ENCODE measurements at regions not wholly inside any gene's neighbourhood (a gene's known extent, or its start where the extent isn't known, plus 50 kb on each side); places are given as distances from the start of the nearest gene placed in this dataset.

DNA sequence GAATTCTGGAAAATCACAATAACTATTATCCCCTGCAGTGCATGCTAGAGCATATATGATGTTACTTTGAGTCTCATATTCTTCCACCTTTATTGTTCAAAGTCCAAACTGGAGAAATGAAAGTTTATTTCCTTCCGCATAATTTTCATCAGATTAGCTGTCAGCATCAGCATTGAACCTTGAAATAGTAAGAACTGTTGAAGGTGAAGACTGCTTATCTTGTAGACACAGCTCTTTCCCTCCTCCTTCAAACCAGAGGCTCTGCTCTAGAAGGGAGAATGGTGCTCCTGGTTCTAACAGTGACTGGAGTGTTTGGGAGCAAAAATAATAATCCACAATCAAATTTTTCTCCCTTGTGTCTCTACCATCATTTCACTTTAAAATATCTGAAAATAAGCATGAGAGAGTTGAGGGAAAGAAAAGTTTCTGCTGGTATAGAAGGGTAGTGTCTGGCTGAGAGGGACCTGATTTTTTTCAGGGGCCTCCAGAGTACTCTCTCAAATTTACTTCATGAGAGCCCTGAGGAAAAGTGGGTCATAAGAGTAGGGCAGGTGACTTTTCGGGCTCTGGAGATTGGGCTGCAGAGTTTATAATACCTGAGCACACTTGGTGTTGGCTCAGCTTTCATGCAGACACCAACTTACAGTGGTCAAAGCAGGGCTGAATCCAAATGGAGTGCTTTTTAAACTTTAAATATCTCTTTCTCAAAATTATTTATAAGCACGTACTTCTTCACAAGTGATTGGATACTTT is 170.4 kb downstream of the ZDHHC21 start (continued):
- TF ChIP-seq, protein P1, sequence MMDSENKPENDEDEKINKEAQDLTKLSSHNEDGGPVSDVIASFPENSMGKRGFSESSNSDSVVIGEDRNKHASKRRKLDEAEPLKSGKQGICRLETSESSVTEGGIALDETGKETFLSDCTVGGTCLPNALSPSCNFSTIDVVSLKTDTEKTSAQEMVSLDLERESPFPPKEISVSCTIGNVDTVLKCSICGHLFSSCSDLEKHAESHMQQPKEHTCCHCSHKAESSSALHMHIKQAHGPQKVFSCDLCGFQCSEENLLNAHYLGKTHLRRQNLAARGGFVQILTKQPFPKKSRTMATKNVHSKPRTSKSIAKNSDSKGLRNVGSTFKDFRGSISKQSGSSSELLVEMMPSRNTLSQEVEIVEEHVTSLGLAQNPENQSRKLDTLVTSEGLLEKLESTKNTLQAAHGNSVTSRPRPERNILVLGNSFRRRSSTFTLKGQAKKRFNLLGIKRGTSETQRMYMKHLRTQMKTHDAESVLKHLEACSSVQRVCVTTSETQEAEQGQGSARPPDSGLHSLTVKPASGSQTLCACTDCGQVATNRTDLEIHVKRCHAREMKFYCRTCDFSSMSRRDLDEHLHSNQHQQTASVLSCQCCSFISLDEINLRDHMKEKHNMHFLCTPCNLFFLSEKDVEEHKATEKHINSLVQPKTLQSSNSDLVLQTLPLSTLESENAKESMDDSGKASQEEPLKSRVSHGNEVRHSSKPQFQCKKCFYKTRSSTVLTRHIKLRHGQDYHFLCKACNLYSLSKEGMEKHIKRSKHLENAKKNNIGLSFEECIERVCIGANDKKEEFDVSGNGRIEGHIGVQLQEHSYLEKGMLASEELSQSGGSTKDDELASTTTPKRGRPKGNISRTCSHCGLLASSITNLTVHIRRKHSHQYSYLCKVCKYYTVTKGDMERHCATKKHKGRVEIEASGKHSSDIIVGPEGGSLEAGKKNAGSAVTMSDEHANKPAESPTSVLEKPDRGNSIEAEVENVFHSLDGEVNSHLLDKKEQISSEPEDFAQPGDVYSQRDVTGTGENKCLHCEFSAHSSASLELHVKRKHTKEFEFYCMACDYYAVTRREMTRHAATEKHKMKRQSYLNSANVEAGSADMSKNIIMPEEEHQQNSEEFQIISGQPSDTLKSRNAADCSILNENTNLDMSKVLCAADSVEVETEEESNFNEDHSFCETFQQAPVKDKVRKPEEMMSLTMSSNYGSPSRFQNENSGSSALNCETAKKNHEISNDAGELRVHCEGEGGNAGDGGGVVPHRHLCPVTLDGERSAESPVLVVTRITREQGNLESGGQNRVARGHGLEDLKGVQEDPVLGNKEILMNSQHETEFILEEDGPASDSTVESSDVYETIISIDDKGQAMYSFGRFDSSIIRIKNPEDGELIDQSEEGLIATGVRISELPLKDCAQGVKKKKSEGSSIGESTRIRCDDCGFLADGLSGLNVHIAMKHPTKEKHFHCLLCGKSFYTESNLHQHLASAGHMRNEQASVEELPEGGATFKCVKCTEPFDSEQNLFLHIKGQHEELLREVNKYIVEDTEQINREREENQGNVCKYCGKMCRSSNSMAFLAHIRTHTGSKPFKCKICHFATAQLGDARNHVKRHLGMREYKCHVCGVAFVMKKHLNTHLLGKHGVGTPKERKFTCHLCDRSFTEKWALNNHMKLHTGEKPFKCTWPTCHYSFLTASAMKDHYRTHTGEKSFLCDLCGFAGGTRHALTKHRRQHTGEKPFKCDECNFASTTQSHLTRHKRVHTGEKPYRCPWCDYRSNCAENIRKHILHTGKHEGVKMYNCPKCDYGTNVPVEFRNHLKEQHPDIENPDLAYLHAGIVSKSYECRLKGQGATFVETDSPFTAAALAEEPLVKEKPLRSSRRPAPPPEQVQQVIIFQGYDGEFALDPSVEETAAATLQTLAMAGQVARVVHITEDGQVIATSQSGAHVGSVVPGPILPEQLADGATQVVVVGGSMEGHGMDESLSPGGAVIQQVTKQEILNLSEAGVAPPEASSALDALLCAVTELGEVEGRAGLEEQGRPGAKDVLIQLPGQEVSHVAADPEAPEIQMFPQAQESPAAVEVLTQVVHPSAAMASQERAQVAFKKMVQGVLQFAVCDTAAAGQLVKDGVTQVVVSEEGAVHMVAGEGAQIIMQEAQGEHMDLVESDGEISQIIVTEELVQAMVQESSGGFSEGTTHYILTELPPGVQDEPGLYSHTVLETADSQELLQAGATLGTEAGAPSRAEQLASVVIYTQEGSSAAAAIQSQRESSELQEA (IDR thresholded peaks at IDR 0.05; ENCODE audit: low read depth): no peak
- TF ChIP-seq RBBP5 (IDR thresholded peaks at IDR 0.05; ENCODE audit: borderline replicate concordance, insufficient read depth, low read length, poor library complexity, severe bottlenecking): peak; percentile 59
- TF ChIP-seq ADNP (tag; IDR thresholded peaks at IDR 0.05): no peak
- TF ChIP-seq ZNF140 (CRISPR knock-in tag; IDR thresholded peaks at IDR 0.05): no peak
- TF ChIP-seq ZNF431 (CRISPR knock-in tag; IDR thresholded peaks at IDR 0.05): no peak
- TF ChIP-seq, protein P2, sequence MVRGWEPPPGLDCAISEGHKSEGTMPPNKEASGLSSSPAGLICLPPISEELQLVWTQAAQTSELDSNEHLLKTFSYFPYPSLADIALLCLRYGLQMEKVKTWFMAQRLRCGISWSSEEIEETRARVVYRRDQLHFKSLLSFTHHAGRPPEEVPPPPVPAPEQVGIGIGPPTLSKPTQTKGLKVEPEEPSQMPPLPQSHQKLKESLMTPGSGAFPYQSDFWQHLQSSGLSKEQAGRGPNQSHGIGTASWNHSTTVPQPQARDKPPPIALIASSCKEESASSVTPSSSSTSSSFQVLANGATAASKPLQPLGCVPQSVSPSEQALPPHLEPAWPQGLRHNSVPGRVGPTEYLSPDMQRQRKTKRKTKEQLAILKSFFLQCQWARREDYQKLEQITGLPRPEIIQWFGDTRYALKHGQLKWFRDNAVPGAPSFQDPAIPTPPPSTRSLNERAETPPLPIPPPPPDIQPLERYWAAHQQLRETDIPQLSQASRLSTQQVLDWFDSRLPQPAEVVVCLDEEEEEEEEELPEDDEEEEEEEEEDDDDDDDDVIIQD (CRISPR knock-in tag; IDR thresholded peaks at IDR 0.05): no peak
- TF ChIP-seq PPARD (CRISPR knock-in tag; IDR thresholded peaks at IDR 0.05): no peak
- 0 out of 4 replicates have a peak, but pooled peaks of 1 of the 2 experiments have one; percentile 33 for TF ChIP-seq MAZ (CRISPR knock-in tag; conservative IDR thresholded peaks at IDR 0.05 in 1 of 2, IDR thresholded peaks at IDR 0.05 in 1 of 2)
- TF ChIP-seq, protein P3, sequence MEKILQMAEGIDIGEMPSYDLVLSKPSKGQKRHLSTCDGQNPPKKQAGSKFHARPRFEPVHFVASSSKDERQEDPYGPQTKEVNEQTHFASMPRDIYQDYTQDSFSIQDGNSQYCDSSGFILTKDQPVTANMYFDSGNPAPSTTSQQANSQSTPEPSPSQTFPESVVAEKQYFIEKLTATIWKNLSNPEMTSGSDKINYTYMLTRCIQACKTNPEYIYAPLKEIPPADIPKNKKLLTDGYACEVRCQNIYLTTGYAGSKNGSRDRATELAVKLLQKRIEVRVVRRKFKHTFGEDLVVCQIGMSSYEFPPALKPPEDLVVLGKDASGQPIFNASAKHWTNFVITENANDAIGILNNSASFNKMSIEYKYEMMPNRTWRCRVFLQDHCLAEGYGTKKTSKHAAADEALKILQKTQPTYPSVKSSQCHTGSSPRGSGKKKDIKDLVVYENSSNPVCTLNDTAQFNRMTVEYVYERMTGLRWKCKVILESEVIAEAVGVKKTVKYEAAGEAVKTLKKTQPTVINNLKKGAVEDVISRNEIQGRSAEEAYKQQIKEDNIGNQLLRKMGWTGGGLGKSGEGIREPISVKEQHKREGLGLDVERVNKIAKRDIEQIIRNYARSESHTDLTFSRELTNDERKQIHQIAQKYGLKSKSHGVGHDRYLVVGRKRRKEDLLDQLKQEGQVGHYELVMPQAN (IDR thresholded peaks at IDR 0.05; ENCODE audit: borderline replicate concordance): no peak
- TF ChIP-seq, protein P4, sequence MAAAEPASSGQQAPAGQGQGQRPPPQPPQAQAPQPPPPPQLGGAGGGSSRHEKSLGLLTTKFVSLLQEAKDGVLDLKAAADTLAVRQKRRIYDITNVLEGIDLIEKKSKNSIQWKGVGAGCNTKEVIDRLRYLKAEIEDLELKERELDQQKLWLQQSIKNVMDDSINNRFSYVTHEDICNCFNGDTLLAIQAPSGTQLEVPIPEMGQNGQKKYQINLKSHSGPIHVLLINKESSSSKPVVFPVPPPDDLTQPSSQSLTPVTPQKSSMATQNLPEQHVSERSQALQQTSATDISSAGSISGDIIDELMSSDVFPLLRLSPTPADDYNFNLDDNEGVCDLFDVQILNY (CRISPR knock-in tag; IDR thresholded peaks at IDR 0.05): no peak

Data from K562 (cell line).